GM19351 (cell line): ENCODE measurements at regions not wholly inside any gene's neighbourhood (a gene's known extent, or its start where the extent isn't known, plus 50 kb on each side); places are given as distances from the start of the nearest gene placed in this dataset.
"Not testable (repeated sequence)": the region's sequence is repeated elsewhere in the genome, so short reads cannot be mapped to it uniquely, and the experiment has no call there.

Experiments used
- ATAC-seq: cut with Tn5 transposase; IDR thresholded peaks from one replicate; pipeline ENCODE4 v1.9.1; 2021; ENCODE audit warnings: mild to moderate bottlenecking, moderate library complexity; ENCODE audit not compliant: unreplicated experiment

DNA sequence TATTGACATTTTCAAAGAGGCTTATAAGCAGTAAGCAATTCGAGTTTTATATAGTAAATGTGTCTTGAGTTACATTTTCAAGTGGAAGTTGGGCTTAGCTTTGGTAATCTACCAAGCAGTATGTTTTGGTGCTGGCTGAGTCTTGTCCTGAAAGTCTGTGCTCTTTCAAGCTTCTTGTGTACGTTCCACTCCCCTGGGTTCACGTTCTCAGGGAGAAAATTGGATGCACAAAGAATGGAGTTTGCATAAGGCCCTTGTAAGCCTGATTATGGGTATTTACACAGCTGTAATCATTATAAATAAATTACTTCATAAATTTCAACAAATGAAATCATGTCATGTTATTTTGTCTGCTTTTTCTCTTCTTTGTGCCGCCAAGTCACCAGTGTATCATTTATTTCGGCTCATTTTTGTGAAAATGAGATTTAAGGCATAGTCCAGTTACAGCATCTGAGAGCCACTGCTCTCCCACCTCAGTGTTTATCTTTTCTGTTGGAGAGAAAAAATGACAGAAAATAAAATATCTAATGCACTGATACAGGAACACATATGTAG is 262.5 kb downstream of the BTBD3 start:
- ATAC-seq = no peak

DNA sequence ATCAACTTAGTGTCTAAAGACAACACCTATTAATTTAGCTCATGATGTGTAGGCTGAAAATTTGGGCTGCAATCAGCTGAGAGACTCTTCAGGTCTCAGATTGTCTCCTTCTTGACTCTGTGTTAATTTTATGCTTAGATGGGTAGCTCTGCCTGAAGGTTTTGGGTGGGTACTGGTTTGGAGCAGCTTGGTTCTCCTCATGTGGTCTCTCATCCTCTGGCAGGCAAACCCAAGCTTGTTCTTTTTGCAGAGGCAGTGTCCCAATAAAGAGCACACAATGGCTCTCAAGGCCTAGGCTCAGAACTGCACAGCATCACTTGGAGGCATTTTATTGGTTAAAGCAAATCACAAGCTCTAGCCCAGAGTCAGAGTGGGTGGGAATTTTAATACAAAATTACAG is 280.6 kb downstream of the BTBD3 start:
- ATAC-seq = no peak

DNA sequence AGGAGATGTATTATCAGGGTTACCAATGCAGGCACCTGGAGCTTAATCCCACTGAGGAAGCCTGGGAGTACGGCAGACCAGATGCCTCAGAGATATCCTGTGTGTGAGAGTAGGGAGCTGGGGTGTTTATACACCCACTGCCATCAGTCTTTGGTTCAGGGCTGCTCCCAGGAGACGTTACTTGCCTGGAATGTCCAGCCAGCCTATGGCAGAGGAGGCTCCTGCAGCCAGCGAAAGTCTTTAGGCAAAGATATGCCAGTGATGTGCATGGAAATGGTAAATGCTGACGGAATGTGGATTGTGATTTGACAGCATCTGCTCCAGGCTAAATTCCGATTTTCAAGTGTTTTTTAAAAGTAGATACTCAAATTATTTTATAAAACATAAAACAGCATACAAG is 282.0 kb downstream of the BTBD3 start:
- no peak for ATAC-seq

GRCh38 chr20:12201289-12201991 is 283.7 kb downstream of the BTBD3 start:
- no peak for ATAC-seq

DNA sequence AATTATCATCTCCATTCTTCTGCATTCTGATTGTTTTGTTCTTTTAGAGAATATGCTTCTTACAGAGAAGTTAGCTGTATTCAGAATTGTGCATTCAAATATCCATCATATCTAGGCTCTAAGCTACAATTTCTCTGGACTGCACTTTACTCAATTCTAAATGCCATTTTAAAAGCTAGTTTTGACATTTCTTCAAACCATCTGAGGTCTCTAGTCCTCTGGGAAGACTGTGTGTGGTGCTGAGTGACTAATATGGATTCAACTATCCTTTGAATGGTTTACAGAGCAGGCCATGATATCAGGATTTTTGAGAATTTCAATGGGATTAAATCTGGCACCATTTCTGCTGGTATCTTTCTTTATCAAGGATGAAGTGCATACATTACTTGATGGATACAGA is 285.7 kb downstream of the BTBD3 start:
- no peak for ATAC-seq

DNA sequence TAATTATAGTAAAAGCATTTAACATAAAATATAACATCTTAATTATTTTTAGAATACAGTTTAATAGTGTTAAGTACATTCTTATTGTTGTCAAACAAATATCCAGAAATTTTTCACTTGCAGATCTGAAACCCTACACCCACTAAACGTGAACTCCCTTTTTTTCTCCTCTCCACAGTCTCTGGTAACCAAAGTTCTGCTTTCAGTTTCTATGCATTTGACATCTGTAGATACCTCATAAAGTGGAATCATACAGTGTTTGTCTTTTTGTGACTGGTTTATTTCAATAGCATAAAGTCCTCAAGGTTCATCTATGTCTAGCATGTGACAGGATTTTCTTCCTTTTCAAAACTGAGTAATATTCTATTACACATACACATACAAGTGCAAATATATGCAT is 286.3 kb downstream of the BTBD3 start:
- ATAC-seq = no peak

DNA sequence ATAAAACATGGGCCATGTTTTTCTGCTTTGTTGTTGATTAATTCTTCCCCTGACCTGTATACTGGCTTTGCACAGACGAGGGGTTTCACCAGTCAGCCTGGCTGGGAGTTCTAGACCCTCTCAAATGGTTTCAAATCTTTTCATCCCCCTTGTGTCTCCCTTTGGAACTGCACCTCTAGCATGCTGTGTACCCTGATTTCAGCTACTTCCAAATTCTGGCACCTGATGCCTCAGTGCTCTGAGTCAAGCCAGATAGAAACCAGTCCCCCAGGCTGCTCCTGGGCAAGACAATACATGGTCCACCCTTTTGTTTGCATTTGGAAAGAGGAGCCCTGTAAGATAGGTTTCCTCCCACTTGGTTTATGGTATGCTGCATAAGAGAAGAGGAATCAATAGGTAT is 290.2 kb downstream of the BTBD3 start:
- no peak for ATAC-seq

- ATAC-seq = no peak
Observed at GRCh38 chr20:12210591-12210990, 292.9 kb downstream of the BTBD3 start.

DNA sequence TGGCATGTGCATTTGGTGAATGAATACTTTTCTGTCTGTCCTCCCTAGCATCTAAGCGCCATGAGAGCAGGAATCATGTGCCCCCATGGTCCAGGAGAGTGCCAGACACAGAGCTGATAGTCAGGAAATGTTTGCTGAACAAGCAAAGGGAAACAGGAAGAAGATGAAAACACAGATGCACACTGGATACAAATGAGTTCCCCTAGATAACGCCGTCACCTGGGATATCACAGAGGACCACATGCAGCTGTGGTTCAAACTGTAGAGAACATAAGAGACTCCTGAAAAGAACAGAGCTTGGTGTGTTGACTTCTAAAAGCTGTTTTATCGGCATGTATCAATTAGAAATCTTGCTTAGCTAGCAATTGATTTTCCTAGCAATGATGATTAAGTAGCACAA is 293.7 kb downstream of the BTBD3 start:
- ATAC-seq = no peak

- ATAC-seq = no peak
Observed at GRCh38 chr20:12217382-12217781, 299.7 kb downstream of the BTBD3 start.

DNA sequence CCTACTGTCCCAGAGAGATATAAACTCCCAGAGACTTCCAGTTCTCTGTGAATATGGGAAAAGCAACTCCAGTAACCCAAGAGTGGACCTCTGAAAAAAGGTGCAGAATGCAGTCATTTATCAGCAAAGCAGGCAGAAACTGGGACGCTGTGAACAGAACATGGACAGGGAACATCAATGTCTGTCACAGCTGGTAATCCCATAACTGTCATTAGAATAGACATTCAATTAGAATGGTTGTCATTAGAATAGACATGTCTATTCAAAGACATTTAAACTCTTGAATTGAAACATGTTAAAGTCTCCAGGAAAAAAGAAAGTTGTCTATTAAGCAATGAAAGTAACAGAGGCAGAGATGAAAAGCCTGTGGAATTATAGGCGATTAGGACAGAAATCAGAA is 302.1 kb downstream of the BTBD3 start:
- no peak for ATAC-seq

GRCh38 chr20:12223057-12223456 is 305.4 kb downstream of the BTBD3 start:
- ATAC-seq = no peak

GRCh38 chr20:12225898-12226297 is 308.2 kb downstream of the BTBD3 start:
- ATAC-seq = no peak

DNA sequence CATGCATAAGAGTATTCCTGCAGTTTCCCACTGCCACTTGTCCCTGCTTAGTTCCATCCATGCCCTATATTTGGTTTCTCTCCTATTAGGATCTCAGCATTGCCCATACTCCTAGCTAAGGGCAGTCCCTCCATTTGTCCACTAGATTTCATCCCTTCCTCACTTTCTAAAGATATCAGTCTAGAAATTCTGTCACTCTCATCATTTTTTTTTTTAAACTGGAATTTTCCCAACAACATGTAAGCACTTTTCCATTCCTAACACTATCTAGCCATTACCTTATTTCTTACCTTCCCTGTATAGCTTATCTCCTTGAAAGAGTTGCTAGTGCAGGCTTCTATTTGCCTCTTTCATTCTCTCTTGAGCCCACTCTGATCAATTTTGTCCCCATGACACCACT is 312.2 kb downstream of the BTBD3 start:
- ATAC-seq = no peak

- no peak for ATAC-seq
Observed at GRCh38 chr20:12237772-12238171, 320.1 kb downstream of the BTBD3 start.

GRCh38 chr20:12241065-12241464 is 323.4 kb downstream of the BTBD3 start:
- ATAC-seq = no peak

DNA sequence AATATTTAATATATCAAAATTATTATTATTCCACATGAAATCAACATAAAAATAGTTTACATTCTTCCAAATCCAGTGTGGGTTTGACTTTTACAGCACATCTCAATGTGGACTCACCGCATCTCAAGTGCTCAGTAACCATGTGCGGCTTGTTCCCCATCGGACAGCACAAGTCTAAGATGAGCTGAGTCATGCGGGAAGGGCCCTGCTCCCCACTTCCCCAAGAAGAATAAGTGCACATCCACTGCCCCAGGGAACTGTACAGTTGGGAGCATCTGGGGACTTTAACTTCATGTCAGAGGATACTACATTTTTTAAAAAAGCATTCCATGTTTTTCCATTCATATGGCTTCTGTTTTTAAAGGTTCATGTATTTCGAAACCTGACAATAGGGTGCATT is 325.6 kb downstream of the BTBD3 start:
- ATAC-seq = no peak

- no peak for ATAC-seq
Observed at GRCh38 chr20:12248481-12248880, 330.8 kb downstream of the BTBD3 start.

DNA sequence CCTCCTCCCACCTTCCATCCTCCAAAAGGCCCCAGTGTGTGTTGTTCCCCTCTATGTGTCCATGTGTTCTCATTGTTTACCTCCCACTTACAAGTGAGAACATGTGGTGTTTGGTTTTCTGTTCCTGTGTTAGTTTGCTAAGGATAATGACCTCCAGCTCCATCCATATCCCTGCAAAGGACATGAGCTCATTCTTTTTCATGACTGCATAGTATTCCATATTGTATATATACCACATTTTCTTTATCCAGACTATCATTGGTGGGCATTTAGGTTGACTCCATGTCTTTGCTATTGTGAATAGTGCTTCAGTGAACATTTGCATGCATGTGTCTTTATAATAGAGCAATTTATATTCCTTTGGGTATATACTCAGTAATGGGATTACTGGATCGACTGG is 333.0 kb downstream of the BTBD3 start:
- not testable (repeated sequence) for ATAC-seq

- no peak for ATAC-seq
Observed at GRCh38 chr20:12252793-12253192, 335.1 kb downstream of the BTBD3 start.

DNA sequence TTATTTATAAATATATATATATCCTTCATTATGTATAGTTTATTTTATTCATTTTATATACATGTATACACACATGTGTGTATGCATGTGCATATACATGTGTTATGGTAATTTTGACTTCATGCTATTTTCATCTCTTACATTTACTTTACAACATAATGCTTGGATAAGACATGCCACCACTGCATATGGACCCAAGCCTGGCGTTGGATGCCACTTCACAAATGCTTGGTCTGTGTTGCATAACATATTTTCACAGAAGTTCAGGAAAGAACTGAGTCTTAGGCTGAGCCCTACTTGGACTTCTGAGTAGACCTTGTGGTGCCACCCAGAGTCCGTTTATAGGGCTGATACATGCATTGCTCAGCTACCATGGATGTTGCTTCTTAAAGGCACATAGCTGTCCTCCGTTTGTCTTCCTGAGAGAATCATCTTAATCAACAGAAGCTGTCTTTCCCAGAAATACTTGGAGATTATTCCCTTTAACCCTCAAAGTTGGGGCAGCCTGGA is 337.8 kb downstream of the BTBD3 start:
- ATAC-seq = no peak

DNA sequence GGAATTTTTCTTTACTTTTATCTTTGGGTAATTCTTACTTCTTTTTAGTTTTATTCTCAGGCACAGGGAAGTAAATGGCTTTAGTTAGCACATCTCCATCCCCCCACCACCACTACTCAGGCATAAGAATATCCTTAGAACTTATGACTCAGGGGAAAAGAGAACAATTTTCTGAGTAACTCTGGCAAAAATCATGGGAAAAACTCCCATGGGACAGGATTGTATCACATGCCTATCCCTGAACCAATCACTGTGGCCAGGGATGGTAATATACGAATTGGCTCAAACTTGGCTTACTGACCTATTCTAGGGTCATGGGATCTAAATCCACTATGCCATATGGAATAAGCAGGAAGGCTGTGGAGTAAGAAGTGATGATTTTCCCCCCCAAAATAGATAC is 339.1 kb downstream of the BTBD3 start:
- no peak for ATAC-seq

DNA sequence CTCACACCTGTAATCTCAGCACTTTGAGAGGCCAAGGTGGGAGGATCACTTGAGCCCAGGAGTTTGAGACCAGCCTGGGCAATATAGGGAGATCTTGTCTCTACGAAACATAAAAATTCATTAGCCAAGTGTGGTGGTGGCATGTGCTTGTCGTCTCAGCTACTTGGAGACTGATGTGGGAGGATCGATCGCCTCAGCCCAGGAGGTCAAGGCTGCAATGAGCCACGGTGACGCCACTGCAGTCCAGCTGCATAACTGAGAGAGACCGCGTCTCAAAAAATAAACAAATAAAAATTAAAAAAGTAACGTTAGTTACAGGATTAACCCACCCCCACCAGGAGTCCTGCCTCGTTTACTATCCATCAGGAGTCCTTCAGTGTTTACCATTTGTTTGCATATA is 345.1 kb downstream of the BTBD3 start:
- ATAC-seq = no peak
